B cell (primary cell): ENCODE measurements at regions not wholly inside any gene's neighbourhood (a gene's known extent, or its start where the extent isn't known, plus 50 kb on each side); places are given as distances from the start of the nearest gene placed in this dataset.

Experiments used
- ATAC-seq: fragments of 200-7000 bp; cut with Tn5 transposase; one replicate; pipeline ENCODE4 v1.10.0; 2021; ENCODE audit warnings: low read depth, mild to moderate bottlenecking, moderate number of reproducible peaks, moderate library complexity
- CTCF ChIA-PET: fragments of 350-600 bp; sonication (Branson Sonifier 250); formaldehyde crosslinking; loops from one replicate; lab custom pipeline; 2021; ENCODE audit warnings: antibody characterized with exemption, inconsistent platforms; lab: Charles Lee
- POLR2A ChIA-PET: fragments of 350-600 bp; sonication (Branson Sonifier 250); formaldehyde crosslinking; loops from one replicate; lab custom pipeline; 2021; ENCODE audit warnings: antibody characterized with exemption; lab: Charles Lee
- DNase-seq: peaks from one replicate; pipeline ENCODE4 v3.0.0; 2013
- H2AFZ ChIP-seq: 2 replicates; pipeline ENCODE4 v1.6.1; 2012; ENCODE audit warnings: mild to moderate bottlenecking, low read depth, low read length; ENCODE audit not compliant: insufficient read depth, poor library complexity, severe bottlenecking
- H3K27ac ChIP-seq, 2 donors: 1 replicate in 1 of 2; 2 replicates in 1 of 2; pipeline ENCODE4 v1.5.1; 2012 to 2013; ENCODE audit warnings: low read length in 2 of 2, mild to moderate bottlenecking in 2 of 2, moderate library complexity in 1 of 2
- H3K27me3 ChIP-seq, 4 experiments: fragments of 200-600 bp in 1 of 4; sonication (generic) in 1 of 4; replicated peaks in 1 of 4; 1 replicate in 2 of 4; 2 replicates in 2 of 4; pipeline versions ENCODE4 v1.6.1 to v1.7.0; 2013 to 2016; ENCODE audit warnings: low read length in 3 of 4, mild to moderate bottlenecking in 2 of 4, mixed read lengths in 1 of 4, moderate library complexity in 1 of 4; ENCODE audit not compliant: insufficient read depth in 4 of 4, control insufficient read depth in 3 of 4; ENCODE audit errors: control extremely low read depth in 1 of 4
- H3K36me3 ChIP-seq, 2 experiments: replicated peaks in 1 of 2; 1 replicate in 1 of 2; 2 replicates in 1 of 2; pipeline versions ENCODE4 v1.6.1 to v1.7.1; 2013; ENCODE audit warnings: low read length in 1 of 2; ENCODE audit not compliant: insufficient read depth in 2 of 2, control insufficient read depth in 1 of 2; ENCODE audit errors: control extremely low read depth in 1 of 2, extremely low read depth in 1 of 2
- H3K4me1 ChIP-seq, 2 donors: fragments of 200-600 bp in 1 of 2; sonication (generic) in 1 of 2; 1 replicate in 1 of 2; 2 replicates in 1 of 2; pipeline versions ENCODE4 v1.5.1 to v1.6.1; 2013 to 2017; ENCODE audit warnings: low read length in 2 of 2; ENCODE audit not compliant: control insufficient read depth in 2 of 2, insufficient read depth in 2 of 2
- H3K4me2 ChIP-seq: replicated peaks from 2 replicates; pipeline ENCODE3; 2012; ENCODE audit warnings: mild to moderate bottlenecking, low read depth, low read length; ENCODE audit not compliant: poor library complexity, severe bottlenecking
- H3K4me3 ChIP-seq, 5 experiments: fragments of 200-600 bp in 1 of 5; sonication (generic) in 1 of 5; 1 replicate in 3 of 5; 2 replicates in 2 of 5; pipeline versions ENCODE4 v1.5.1 to v1.7.0; 2011 to 2016; ENCODE audit warnings: low read length in 4 of 5, mild to moderate bottlenecking in 4 of 5, low read depth in 2 of 5, control low read depth in 1 of 5, moderate library complexity in 1 of 5; ENCODE audit not compliant: insufficient read depth in 1 of 5; ENCODE audit errors: control extremely low read depth in 1 of 5, extremely low read depth in 1 of 5
- H3K79me2 ChIP-seq: fragments of 200-600 bp; sonication (generic); one replicate; pipeline ENCODE4 v1.6.0; 2016; ENCODE audit warnings: low read length; ENCODE audit not compliant: control insufficient read depth, insufficient read depth
- H3K9ac ChIP-seq: fragments of 200-600 bp; sonication (generic); 2 replicates; pipeline ENCODE4 v1.6.1; 2017; ENCODE audit warnings: mild to moderate bottlenecking, low read length, moderate library complexity
- H3K9me3 ChIP-seq, 3 donors: one replicate each; pipeline versions ENCODE4 v1.6.1 to v1.7.1; 2013; ENCODE audit warnings: low read length in 2 of 3; ENCODE audit not compliant: control insufficient read depth in 2 of 3, insufficient read depth in 1 of 3; ENCODE audit errors: control extremely low read depth in 1 of 3
- H4K20me1 ChIP-seq: 2 replicates; pipeline ENCODE4 v1.6.0; 2012; ENCODE audit warnings: mild to moderate bottlenecking, low read length; ENCODE audit not compliant: insufficient read depth, control insufficient read depth, poor library complexity, severe bottlenecking
- H3K27ac Mint-ChIP-seq: one replicate; pipeline ENCODE4 v1.8.0; 2021; ENCODE audit warnings: mixed read lengths
- H3K27me3 Mint-ChIP-seq: one replicate; pipeline ENCODE4 v1.8.0; 2021; ENCODE audit warnings: mixed read lengths
- H3K4me1 Mint-ChIP-seq: one replicate; pipeline ENCODE4 v1.8.0; 2021; ENCODE audit warnings: mixed read lengths
- H3K4me3 Mint-ChIP-seq: one replicate; pipeline ENCODE4 v1.8.0; 2021; ENCODE audit warnings: mixed read lengths
- H3K9me3 Mint-ChIP-seq: one replicate; pipeline ENCODE4 v1.8.0; 2022; ENCODE audit warnings: mixed read lengths; ENCODE audit not compliant: insufficient read depth
- CTCF ChIP-seq: fragments of 200-600 bp; IDR thresholded peaks from one replicate; pipeline ENCODE4 v1.8.0; 2022; ENCODE audit warnings: antibody characterized with exemption, mild to moderate bottlenecking
- EZH2 ChIP-seq: IDR thresholded peaks from 2 replicates; pipeline ENCODE4 v1.6.1; 2012; ENCODE audit warnings: borderline replicate concordance, low read depth, mild to moderate bottlenecking, moderate library complexity, low read length; ENCODE audit not compliant: insufficient read depth, poor library complexity, severe bottlenecking
- WGBS: methylation state at CpG from one replicate; pipeline ENCODE4 v1.1.5; 2013; ENCODE audit warnings: missing lambda C conversion rate; ENCODE audit not compliant: insufficient coverage; 5-methylcytosine and 5-hydroxymethylcytosine counted together
- intact Hi-C: fragments of 100-400 bp; cut with micrococcal nuclease; formaldehyde crosslinking; loops from one replicate; pipeline ENCODE4 v1.10.0; 2022

GRCh38 chr12:89994911-89995310, 286.3 kb upstream of the ATP2B1 start:
- Histone ChIP-seq H3K9ac (no peak overlapping the region), H3K36me3 (no peaks in the 10 kb centered on the region), H3K4me2 (no peak overlapping the region), H2AFZ (no peak overlapping the region), H3K27ac (no peak overlapping the region), H3K79me2 (no peaks in the 10 kb centered on the region), H3K4me3 (no peak overlapping the region), H4K20me1 (no peaks in the 10 kb centered on the region), H3K27me3 (no peaks in the 10 kb centered on the region), H3K4me1 (peaks cover 12 to 23% of the 10 kb centered on the region in 2 donors), H3K9me3 (no peaks in the 10 kb centered on the region)
- ATAC-seq: no peak
- DNase-seq: no peak
- intact Hi-C loops: loop anchor here (5.0 kb wide), 1 partner anchor 43 kb away; no protein-coding TSS in a partner anchor
- ChIA-PET POLR2A (no interaction called here), CTCF (interaction anchor here (0.7 kb wide), 1 partner anchor 463 kb away, joined by 3 read pairs; no protein-coding TSS in a partner anchor)
- Mint-ChIP-seq H3K27me3 (no peaks in the 10 kb centered on the region), H3K4me1 (peaks cover 32% of the 10 kb centered on the region), H3K27ac (no peak overlapping the region), H3K9me3 (no peaks in the 10 kb centered on the region), H3K4me3 (no peak overlapping the region)
- WGBS: no CpG with 5 or more reads among the region's 1 CpG
- TF ChIP-seq EZH2 (no peak), CTCF (no peak)

GRCh38 chr12:89993632-89994031, 285.0 kb upstream of the ATP2B1 start:
- no peak overlapping the region for H2AFZ ChIP-seq
- H3K9ac ChIP-seq: no peak overlapping the region
- H3K4me3 ChIP-seq: no peak overlapping the region
- intact Hi-C loops: loop anchor here (5.0 kb wide), 1 partner anchor 41 kb away; no protein-coding TSS in a partner anchor
- no peaks in the 10 kb centered on the region for H3K27me3 ChIP-seq
- H3K4me1 Mint-ChIP-seq: peaks cover 32% of the 10 kb centered on the region
- H3K27ac ChIP-seq: no peak overlapping the region
- TF ChIP-seq CTCF (no peak), EZH2 (no peak)
- ATAC-seq: no peak
- H4K20me1 ChIP-seq: no peaks in the 10 kb centered on the region
- no peak overlapping the region for H3K27ac Mint-ChIP-seq
- ChIA-PET POLR2A (no interaction called here), CTCF (no interaction called here)
- H3K9me3 Mint-ChIP-seq: no peaks in the 10 kb centered on the region
- H3K4me2 ChIP-seq: no peak overlapping the region
- no peak for DNase-seq
- no peaks in the 10 kb centered on the region for H3K27me3 Mint-ChIP-seq
- no peaks in the 10 kb centered on the region for H3K9me3 ChIP-seq
- WGBS: no CpG with 5 or more reads among the region's 1 CpG
- no peaks in the 10 kb centered on the region for H3K36me3 ChIP-seq
- no peaks in the 10 kb centered on the region for H3K79me2 ChIP-seq
- H3K4me1 ChIP-seq: peaks cover 12 to 23% of the 10 kb centered on the region in 2 donors
- H3K4me3 Mint-ChIP-seq: no peak overlapping the region
